ENCODE measurements at regions not wholly inside any gene's neighbourhood (a gene's known extent, or its start where the extent isn't known, plus 50 kb on each side); places are given as distances from the start of the nearest gene placed in this dataset.
"Not testable (repeated sequence)": the region's sequence is repeated elsewhere in the genome, so short reads cannot be mapped to it uniquely, and the experiment has no call there.

DNA sequence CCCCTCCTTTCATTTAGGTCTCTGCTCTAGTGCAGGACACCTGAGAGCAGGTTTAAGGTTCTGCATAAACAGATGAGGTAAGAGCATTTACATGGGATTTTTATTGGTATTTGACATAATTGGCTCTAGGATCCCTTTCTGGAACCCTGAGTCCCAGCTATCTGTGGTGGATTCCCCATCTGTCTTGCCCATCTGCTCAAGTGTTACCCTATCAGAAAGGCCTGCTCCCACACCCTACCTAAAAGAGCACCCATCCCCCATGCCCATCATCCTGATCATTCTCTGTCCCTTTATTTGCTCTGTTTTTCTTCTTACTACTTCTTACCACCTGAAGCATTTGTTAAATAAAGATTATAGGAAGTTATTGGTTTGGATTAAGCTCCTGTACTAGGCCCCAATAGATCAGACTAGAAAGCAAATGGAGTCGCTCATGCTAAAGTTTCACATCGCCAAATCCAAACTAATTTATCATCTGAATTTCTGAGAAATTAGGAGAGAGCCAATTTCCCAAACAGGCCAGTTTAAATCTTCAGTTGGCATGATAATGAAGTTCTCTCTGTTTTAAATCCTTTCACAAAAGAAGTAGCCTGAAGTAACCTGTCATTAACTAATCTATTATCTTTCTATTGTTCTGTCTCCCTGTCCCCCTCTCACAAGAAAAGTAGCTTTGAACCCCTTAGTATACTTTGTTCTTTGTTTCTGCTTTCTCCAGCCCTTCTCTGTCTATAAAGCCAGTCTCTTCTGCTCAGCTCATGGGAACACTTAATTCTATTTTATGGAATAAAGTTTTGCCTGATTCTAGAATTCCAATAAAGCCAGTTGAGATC is 178.6 kb downstream of the ZNF674 start:
- no peak for DNase-seq

DNA sequence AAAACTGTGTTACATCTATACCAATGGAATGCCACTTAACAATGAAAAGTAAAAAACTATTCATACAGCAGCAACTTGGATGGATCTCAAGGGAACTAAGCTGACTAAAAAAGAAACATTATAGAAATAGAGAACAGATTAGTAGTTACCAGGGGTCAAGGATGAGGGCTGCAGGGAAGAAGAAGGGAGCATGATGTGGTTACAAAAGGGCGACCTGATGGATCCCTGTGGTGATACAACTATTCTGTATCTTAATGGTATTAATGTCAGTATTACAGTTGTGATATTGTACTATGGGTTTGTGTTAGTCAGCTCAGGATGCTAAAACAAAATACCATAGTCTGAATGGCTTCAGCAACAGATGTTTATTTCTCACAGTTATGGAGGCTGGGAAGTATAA is 190.7 kb downstream of the ZNF674 start:
- DNase-seq, result no peak

DNA sequence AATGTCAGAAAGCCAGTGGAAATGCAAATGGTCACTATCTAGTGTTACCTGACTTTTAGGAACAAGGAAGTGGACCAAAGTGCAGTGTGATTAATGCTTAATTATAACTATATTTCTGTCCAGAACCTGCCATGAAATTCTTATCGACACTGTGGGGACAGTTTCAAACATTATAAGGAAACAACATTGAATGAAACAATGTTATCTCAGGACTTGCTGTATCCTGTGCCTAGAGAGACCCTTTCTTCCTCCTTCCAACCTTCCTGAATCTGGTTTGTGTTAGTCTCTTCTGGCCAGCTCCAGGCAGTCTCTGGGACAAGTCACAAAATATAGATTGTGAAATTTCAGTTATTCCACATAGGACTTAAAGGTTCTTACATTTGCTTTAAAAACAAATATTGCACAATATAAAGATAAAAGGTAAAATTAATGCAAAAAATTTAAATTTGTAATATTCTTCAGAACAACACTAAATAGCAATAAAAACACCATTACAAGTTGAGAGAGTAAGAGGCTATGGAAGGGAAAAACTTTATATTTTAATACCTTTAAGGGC is 203.4 kb downstream of the ZNF674 start:
- no peak for DNase-seq

DNA sequence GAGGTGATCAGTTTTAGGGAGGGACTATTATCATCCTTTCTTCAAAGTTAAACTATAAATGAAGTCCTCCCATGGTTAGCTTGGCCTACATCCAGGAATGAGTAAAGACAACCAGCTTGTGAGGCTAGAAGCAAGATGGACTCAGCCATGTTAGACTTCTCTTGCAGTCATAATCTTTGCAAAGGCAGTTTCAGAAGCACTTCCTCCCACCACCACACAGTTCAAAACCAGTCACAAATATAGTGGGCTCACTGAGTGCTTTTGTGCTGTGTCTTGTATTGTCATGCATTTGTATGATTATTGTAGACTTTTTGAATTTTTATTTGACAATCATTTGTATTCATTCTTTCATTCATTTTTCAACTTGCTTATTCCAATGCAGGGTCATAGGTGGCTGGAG is 204.5 kb downstream of the ZNF674 start:
- no peak for DNase-seq

DNA sequence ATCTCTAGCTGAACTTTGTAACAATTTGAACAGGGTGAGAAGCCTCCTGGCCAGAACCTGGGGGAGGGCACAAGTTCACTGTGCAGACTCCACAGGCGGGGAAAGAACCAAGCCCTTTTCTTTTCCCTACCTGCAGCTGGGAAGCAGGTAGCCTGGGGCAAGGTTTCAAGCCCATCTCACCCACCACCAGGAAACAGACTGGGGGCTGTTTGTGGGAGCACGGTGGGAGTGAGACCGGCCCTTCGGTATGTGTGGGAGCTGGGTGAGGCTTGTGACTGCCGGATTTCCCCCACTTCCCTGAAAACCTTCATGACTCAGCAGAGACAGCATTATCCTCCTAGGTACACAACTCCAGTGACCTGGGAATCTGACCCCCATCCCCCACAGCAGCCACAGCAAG is 211.7 kb downstream of the ZNF674 start:
- no peak for DNase-seq

DNA sequence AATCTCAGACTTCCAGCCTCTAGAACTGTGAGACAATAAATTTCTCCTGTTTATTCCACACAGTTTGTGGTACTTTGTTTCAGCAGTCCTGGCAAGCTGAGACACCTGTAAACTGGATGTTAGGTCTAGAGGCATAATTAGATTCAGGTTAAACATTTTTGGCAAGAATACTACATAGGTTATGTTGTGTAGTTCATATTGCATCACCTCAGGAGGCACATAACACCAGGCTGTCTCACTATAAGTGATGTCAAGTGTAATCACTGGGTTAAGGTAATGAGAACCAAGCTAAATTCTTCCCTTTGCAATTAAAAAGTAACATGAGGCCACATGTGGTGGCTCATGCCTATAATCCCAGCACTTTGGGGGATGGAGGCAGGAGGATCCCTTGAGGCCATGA is 214.2 kb downstream of the ZNF674 start:
- no peak for DNase-seq

DNA sequence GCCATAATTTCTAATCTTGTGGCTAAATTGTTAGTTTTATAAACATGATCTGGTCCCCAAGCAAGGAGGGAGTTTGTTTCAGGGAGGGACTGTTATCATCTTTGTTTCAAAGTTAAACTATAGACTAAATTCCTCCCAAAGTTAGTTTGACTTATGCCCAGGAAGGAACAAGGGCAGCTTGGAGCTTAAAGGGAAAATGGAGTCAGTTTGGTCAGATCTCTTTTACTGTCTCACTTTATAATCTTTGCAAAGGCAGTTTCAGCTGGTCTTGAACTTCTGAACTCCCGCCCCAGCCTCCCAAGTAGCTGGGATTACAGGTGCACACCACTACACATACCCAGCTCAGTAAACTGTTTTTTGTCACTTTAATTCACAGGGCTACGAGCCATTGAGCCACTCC is 214.7 kb downstream of the ZNF674 start:
- no peak for DNase-seq

DNA sequence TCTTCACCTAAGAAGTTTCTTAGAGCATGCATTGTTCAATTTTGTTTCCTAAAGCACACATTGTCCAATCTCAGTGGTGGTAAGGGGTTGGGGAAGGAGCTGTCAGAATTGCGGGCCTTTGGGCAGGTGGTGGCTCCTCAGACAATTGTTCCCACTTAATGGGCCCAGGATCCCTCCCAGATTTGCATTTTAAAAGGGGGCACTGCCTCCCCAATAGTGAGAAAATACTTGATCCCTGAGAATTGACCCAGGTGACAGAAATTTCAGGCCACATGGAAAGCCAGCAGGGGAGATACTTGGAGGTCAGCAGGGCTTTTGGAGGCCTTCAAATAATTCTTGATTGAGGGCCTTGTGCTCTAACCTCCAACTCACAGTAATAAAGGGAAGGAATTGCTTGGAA is 217.1 kb downstream of the ZNF674 start:
- DNase-seq, result no peak

DNA sequence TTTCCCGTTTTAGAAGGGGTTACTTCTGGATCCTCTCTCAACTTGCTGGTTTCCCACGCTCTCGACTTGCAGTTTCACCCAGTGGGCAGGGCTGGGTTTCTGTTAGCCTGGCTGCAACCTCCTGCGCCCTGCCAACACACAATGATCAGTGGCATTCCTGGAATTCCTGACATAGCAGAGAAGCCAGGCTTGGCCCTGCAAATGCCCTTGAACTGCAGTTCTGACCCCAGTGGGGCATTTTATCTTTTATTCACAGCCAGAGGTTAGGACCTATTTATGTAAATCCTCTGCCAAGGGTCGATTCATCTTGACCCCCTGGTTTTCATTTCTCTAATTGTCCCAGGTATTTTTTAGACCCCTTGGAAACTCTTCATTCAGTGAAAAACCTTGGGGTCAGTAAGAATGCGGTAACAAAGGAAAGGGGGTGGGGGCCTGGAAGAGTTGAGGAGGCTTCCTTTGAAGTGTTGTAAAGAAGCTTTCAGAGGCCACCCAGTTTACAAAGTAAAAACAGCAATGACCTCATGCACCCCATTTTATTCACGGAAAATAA is 217.6 kb downstream of the ZNF674 start:
- DNase-seq, result no peak

DNA sequence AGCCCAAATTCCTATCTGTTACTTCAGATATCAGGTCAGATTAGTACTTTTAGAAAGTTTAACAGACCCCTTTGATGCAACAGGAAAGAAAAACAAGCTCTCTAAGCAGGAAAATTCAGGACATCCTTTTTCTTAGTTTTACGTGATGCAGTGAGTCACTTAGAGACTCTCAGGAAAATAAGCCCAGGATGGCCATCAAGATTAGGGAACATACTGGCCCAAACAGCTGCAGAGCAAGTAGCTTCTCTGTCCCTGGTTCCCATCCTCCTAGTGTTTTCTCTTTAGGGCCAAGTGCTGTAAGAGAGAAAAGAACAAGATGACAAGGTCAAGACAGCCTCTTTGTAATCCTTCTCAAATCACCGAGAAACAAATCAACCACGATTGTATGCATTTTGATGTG is 219.1 kb downstream of the ZNF674 start:
- no peak for DNase-seq

DNA sequence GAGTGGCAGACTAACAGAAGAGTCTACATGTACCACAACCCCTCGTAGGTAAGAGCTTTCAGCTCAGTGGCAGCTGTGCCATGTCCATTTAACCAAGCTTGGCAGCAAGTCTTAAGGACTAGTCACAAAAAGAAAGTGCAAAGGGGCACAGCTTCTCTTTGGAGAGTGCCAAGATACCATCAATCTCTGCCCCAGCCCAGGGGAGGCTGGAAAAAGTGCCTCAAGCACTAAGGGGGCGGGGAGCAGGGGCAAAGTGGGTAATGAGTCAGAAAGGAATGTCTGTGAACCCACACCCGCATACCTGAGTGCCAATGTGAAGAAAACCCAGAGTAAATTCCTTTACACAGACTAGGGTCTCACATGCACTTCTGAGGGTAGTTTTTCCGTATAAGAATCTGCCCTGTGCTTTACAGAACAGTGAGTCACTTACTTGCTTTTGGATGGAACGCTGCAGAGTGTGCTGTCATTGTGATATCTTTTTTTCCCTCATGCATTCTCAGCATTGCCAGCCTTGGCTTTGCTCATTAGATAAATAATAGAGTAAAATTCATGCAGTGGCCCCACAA is 219.8 kb downstream of the ZNF674 start:
- no peak for DNase-seq

DNA sequence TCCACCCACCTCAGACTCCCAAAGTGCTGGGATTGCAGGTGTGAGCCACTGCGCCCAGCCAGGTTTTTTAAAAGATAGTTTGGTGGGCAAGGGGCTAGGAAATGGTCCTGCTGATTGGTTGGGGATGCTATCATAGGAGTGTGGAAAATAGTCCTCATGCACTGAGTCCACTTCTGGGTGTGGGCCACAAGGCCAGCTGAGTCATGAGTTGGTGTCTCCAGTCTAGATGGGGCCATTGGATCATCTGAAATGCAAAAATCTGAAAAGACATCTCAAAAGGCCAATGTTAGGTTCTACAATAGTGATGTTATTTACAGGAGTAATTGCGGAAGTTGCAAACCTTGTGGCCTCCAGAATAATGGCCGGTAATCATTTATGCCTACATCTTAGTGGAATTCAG is 221.1 kb downstream of the ZNF674 start:
- no peak for DNase-seq

DNA sequence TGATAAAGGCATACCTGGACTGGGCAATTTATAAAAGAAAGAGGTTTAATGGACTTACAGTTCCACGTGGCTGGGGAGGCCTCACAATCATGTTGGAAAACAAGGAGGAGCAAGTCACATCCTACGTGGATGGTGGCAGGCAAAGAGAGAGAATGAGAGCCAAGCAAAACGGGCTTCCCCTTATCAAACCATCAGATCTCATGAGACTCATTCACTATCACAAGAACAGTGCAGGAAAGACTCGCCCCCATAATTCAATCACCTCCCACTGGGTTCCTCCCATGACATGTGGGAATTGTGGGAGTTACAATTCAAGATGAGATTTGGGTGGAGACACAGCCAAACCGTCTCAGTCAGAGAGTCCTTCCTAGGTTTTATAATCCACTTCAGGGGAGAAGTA is 222.3 kb downstream of the ZNF674 start:
- not testable (repeated sequence) for DNase-seq

DNA sequence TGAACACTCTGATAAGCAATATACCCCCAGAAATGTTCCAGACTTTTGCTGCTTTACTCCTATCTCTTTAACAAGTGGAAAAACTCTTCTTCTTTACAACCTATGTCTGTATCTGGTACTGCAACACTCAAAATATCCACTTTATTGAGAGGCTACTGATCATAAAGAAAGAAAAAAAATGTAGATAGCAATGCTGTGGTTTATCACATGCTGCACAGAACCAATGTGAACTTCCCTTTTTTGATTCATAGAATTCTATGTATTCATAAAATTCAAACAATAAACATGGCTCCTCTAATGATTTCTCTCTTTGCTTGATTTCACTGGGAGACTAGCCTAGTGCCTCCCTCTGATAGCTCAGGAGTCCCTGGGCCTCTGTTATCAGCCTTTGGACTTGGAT is 223.5 kb downstream of the ZNF674 start:
- DNase-seq, result no peak

DNA sequence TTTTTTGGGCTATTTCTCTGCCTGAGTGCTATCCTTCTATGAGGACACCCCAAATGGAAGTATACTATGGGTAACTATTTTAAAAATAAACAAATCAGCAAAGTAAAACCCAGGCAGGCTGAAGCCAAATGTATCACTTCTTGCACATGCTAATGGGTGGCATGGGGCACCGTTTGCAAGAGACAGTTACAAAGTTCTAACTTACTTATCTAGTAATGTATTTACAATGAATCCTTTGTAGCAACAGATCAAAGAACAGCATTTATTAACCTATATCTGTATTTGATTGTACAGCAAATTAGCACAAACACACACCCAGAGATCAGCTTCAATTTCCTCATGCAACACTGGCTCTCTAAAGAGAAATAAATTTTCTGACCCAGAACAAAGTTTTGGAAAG is 225.5 kb downstream of the ZNF674 start:
- no peak for DNase-seq

DNA sequence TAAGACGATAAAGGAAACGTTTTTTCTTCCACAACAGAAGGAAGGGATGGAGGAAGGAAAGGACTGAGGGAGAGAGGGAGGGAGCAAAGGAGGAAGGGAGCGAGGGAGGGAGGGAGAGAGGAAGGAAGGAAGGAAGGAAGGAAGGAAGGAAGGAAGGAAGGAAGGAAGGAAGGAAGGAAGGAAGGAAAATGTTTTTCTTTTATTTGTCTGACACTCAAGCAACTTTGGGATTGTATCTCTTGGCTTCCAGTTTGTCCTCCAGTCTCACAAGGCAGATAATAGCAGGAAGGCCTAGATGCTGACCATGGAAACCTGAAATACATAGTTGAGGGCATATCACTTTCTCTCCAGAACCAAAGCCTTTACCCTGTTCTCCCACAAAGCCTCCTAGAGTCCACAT is 226.7 kb downstream of the ZNF674 start:
- DNase-seq, result no peak

DNA sequence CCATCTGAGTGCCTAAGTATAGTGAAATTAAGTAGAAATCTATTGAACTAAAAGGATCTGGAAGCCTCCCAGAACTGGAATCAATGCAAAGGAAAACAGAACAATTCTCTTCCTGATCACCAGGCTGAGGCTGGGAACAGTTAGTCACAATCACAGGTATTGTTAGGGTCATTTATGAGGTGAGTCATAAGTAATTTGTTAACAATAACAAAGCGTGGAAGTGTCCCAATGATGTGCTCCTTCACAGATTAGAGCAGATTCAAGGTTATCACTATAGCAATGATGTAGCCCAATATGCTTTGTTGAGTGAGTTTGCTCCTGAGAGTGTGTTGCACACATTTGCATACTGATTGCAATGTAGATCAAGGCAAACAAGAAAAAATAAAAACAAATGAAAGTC is 228.1 kb downstream of the ZNF674 start:
- DNase-seq, result no peak

DNA sequence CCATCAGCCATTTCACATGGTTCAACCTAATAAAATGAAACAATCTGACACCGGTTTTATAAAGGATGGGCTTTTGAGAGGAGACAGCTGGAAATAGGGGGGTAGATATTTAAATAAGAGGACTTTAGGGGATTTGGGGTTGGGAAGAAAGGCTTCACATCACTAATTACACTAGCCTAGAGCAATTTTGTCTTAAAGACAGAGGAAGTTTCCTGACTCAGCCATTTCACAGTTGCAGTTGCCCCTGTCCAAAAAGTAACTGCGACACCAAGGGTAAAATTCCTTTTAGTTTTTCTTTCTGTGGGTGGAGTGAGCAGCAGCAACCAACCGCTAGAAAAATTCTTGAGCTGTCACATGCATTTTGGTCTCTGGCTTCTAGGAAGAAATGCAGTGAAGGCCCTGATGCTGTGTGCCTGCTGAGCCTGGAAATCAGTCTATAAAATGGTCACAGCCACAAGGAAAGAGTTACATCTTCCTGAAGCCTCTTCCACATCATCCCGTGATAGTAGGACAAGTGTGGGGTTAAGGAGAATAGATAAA is 233.6 kb downstream of the ZNF674 start:
- no peak for DNase-seq

DNA sequence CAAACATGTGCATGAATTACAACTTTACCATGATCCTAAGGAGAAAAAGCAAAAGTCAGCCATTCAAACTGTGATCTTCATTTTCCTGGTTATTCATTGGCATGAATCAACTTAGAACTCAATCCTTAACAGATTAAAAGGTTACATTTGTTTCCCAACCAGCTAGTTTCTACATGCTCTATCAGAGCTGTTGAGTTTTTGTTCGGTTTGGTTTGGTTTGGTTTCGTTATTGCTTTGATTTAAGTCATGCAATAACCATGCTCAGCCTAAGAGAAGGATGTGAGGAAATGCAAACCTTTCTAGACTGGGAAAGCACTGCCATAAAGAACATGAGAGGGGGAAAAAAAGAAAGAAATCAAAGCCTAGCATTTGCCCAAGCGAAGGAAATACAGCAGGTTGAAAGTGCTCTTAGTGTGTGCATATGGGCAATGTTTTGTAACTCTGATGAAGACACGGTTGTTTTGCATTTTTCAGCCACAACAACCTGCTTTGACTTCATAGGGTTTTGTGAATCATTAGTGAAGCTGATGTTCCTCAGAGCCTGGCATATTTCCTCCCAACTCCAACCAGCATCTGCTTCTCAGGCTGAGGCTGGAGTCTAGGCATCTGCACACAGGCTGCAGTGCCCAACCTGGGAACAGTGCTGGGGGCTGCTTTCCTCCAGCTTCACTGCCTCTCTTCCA is 234.3 kb downstream of the ZNF674 start:
- DNase-seq, result no peak

DNA sequence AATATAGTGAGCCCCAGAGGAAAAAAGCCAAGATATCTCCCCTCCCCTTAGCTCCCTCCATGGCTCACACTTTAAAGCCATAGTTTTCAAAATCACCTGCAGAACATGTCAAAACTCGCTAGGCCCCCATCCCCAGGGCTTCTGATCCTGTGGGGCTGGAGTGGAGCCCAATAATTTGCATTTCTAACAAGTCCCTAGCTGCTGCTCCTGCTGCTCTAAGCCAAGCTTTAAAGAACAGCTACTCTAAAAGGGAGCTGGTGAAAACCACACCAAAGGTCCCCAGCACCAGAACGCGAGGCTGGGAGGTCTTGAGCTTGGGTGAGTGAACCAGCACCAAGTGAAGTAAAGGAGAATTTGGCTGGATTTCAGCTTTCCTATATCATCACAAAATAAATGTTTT is 237.1 kb downstream of the ZNF674 start:
- DNase-seq, result no peak

DNA sequence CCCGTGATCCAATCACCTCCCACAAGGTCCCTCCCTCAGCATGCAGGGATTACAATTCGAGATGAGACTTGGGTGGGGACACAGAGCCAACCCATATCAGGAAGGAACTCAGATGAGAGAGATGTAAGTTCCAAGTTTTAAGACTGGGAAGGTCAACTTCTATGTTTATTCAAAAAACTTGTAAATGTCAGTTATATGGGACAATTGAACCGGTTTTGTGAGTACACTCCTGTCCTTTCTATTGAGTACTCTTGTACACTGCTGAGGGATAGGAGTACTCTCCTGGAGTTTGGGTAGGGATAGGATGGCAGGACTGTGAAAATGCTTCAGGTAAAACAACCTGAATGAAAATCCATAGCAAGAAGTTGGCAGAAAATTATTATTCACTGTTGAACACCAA is 239.1 kb downstream of the ZNF674 start:
- no peak for DNase-seq

DNA sequence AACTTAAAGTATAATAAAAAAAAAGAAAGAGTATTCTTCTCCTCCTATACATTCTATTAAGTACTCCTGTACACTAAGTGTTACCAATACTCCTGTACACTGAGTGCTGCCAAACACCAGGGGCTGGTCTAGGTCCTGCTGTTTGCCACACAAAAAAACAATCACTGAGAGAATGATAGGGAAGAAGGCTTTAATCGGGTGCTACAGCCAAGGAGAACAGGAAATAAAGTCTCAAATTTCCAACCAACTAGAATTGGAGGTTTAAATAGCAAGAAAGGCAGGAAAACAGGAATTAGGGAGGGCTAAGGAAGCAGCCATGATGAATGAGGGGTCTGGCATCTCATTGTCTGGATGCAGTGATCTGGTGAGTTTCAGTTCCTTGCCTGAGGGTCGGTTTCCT is 239.8 kb downstream of the ZNF674 start:
- no peak for DNase-seq

DNA sequence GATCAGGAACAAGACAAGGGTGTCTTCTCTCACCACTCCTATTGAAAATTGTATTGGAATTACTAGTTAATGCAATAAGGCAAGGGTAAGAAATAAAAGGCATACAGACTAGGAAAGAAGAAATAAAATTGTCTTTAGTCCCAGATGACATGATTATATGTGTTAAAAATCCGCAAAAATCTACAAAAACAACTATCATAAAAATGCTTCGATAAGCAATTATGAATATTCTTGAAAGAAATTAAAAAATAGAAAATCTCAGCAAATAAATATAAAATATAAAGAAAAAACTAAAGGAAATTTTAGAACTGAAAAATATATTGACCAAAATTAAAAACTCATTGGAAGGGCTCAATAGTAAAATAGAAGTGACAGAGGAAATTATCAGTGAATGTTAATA is 243.3 kb downstream of the ZNF674 start:
- DNase-seq, result no peak

Measured in femur (tissue), 1 donor.